HCT116 (cell line): ENCODE measurements at regions not wholly inside any gene's neighbourhood (a gene's known extent, or its start where the extent isn't known, plus 50 kb on each side); places are given as distances from the start of the nearest gene placed in this dataset.

Experiments used
- ATAC-seq: fragments of 200-7000 bp; cut with Tn5 transposase; 2 replicates; pipeline ENCODE4 v1.9.1; 2020; ENCODE audit warnings: mild to moderate bottlenecking, moderate library complexity
- BruUV-seq: library from RNA; stranded (reverse); fragments of 400-500 nt; replicated peaks from 2 replicates; lab custom pipeline; 2021; lab: Mats Ljungman, UMichigan
- CTCF ChIA-PET: fragments of 300-600 bp; sonication (Branson Sonifier 250); formaldehyde crosslinking; loops from one replicate; lab custom pipeline; 2021; ENCODE audit warnings: antibody characterized with exemption; lab: Charles Lee
- POLR2A ChIA-PET: fragments of 300-600, 350-600 bp; sonication (Branson Sonifier 250); formaldehyde crosslinking; loops from one replicate; lab custom pipeline; 2021; ENCODE audit warnings: antibody characterized with exemption; lab: Charles Lee
- RAD21 ChIA-PET, 2 experiments: fragments of 300-600 bp; sonication (Branson Sonifier 250); formaldehyde crosslinking; loops; one replicate each; lab custom pipeline; 2023; ENCODE audit warnings: low total read pairs in 2 of 2; ENCODE audit not compliant: uncharacterized antibody in 2 of 2, unreplicated experiment in 2 of 2, low non-redundant PET in 1 of 2; lab: Charles Lee
- DNase-seq: peaks from one replicate; pipeline ENCODE4 v3.0.0-alpha.2; 2010; ENCODE audit warnings: low read depth, low spot score
- H2AFZ ChIP-seq: fragments of 200-600 bp; shearing (Covaris generic), sonication (generic); 2 replicates; pipeline ENCODE4 v1.6.1; 2017; ENCODE audit warnings: low read depth, mixed run types, mixed read lengths, antibody characterized with exemption, low read length; ENCODE audit not compliant: poor library complexity, severe bottlenecking
- H3K27ac ChIP-seq: 2 replicates; pipeline ENCODE4 v1.5.1; 2012; ENCODE audit warnings: low read depth, low read length
- H3K27me3 ChIP-seq: fragments of 200-600 bp; sonication (generic); 2 replicates; pipeline ENCODE4 v1.6.1; 2016; ENCODE audit warnings: mixed run types, low read length, mixed read lengths; ENCODE audit not compliant: insufficient read depth
- H3K36me3 ChIP-seq, 2 experiments: fragments of 200-500 bp in 1 of 2; fragments of 200-600 bp in 1 of 2; sonication (Bioruptor generic) in 1 of 2; sonication (generic) in 1 of 2; 2 replicates each; pipeline versions ENCODE4 v1.5.1 to v1.6.1; 2014 to 2016; ENCODE audit warnings: low read length in 2 of 2, inconsistent platforms in 1 of 2, mixed read lengths in 1 of 2, mixed run types in 1 of 2; ENCODE audit not compliant: insufficient read depth in 2 of 2, control insufficient read depth in 1 of 2
- H3K4me1 ChIP-seq, 2 experiments: fragments of 200-600 bp in 1 of 2; sonication (generic) in 1 of 2; 2 replicates each; pipeline versions ENCODE4 v1.5.1 to v1.6.1; 2012 to 2017; ENCODE audit warnings: low read length in 2 of 2, inconsistent platforms in 1 of 2, mild to moderate bottlenecking in 1 of 2, mixed read lengths in 1 of 2, mixed run types in 1 of 2, moderate library complexity in 1 of 2; ENCODE audit not compliant: insufficient read depth in 2 of 2, control insufficient read depth in 1 of 2
- H3K4me2 ChIP-seq: fragments of 200-600 bp; sonication (generic); 2 replicates; pipeline ENCODE4 v1.6.1; 2017; ENCODE audit warnings: mixed run types, low read length, mixed read lengths
- H3K4me3 ChIP-seq, 2 experiments: fragments of 200-600 bp in 1 of 2; sonication (generic) in 1 of 2; replicated peaks in 1 of 2; 2 replicates each; pipeline ENCODE4 v1.5.1; 2011 to 2016; ENCODE audit warnings: low read length in 2 of 2, control low read depth in 1 of 2, low read depth in 1 of 2, mild to moderate bottlenecking in 1 of 2, mixed read lengths in 1 of 2, mixed run types in 1 of 2
- H3K79me2 ChIP-seq: fragments of 200-600 bp; sonication (generic); 2 replicates; pipeline ENCODE4 v1.6.1; 2017; ENCODE audit warnings: mild to moderate bottlenecking, mixed run types, low read length, moderate library complexity, mixed read lengths; ENCODE audit not compliant: insufficient read depth
- H3K9ac ChIP-seq: fragments of 200-600 bp; sonication (generic); 2 replicates; pipeline ENCODE4 v1.6.1; 2016; ENCODE audit warnings: low read length, mixed read lengths
- H3K9me2 ChIP-seq: fragments of 200-600 bp; sonication (generic), shearing (Covaris generic); 2 replicates; pipeline ENCODE4 v1.6.1; 2017; ENCODE audit warnings: mixed run types, mild to moderate bottlenecking, moderate library complexity; ENCODE audit not compliant: insufficient read depth
- H3K9me3 ChIP-seq, 2 experiments: fragments of 200-500 bp in 1 of 2; fragments of 200-600 bp in 1 of 2; sonication (Bioruptor generic) in 1 of 2; sonication (generic) in 1 of 2; 2 replicates each; pipeline ENCODE4 v1.6.1; 2014 to 2017; ENCODE audit warnings: low read length in 2 of 2, mixed read lengths in 2 of 2, inconsistent platforms in 1 of 2, low read depth in 1 of 2, mild to moderate bottlenecking in 1 of 2, mixed run types in 1 of 2, moderate library complexity in 1 of 2; ENCODE audit not compliant: control insufficient read depth in 1 of 2, insufficient read depth in 1 of 2
- H4K20me1 ChIP-seq: fragments of 200-600 bp; sonication (generic), shearing (Covaris generic); 2 replicates; pipeline ENCODE4 v1.6.1; 2017; ENCODE audit warnings: mixed run types, mild to moderate bottlenecking, moderate library complexity; ENCODE audit not compliant: insufficient read depth
- CBX3 ChIP-seq: IDR thresholded peaks from 2 replicates; pipeline ENCODE4 v1.6.1; 2012; ENCODE audit warnings: low read depth
- CEBPB ChIP-seq: IDR thresholded peaks from 2 replicates; pipeline ENCODE4 v1.6.1; 2012; ENCODE audit warnings: low read depth
- FOSL1 ChIP-seq: IDR thresholded peaks from 2 replicates; pipeline ENCODE4 v1.6.1; 2012; ENCODE audit warnings: low read depth
- POLR2A ChIP-seq: IDR thresholded peaks from 2 replicates; pipeline ENCODE4 v1.7.0; 2011; ENCODE audit warnings: borderline replicate concordance; ENCODE audit not compliant: insufficient read depth, insufficient read length; ENCODE audit errors: extremely low read depth
- POLR2AphosphoS5 ChIP-seq: IDR thresholded peaks from 2 replicates; pipeline ENCODE4 v1.6.1; 2011; ENCODE audit warnings: mild to moderate bottlenecking, low read depth, low read length, moderate library complexity
- SIN3A ChIP-seq: IDR thresholded peaks from 2 replicates; pipeline ENCODE4 v1.6.1; 2012; ENCODE audit warnings: low read depth
- SP1 ChIP-seq: IDR thresholded peaks from 2 replicates; pipeline ENCODE4 v1.6.1; 2012; ENCODE audit warnings: low read depth
- SRF ChIP-seq: IDR thresholded peaks from 2 replicates; pipeline ENCODE4 v1.6.1; 2012; ENCODE audit warnings: low read depth
- TCF7L2 ChIP-seq: IDR thresholded peaks from 2 replicates; pipeline ENCODE4 v1.7.0; 2011; ENCODE audit warnings: borderline replicate concordance, inconsistent platforms; ENCODE audit not compliant: insufficient read depth, insufficient read length; ENCODE audit errors: extremely low read depth
- YY1 ChIP-seq: IDR thresholded peaks from 2 replicates; pipeline ENCODE4 v1.6.1; 2011; ENCODE audit warnings: low read length, low read depth, moderate library complexity, mild to moderate bottlenecking; ENCODE audit not compliant: insufficient replicate concordance; ENCODE audit errors: extremely low read depth
- ZFX ChIP-seq: fragments of 450-650 bp; IDR thresholded peaks from 2 replicates; pipeline ENCODE4 v1.6.1; 2017
- ZNF274 ChIP-seq: fragments of 200-500 bp; sonication (Bioruptor generic); IDR thresholded peaks from 2 replicates; pipeline ENCODE4 v1.6.1; 2014; ENCODE audit warnings: mild to moderate bottlenecking, low read depth, low read length, inconsistent platforms
- intact Hi-C: fragments of 100-400 bp; cut with micrococcal nuclease; formaldehyde crosslinking; loops from 2 replicates; pipeline ENCODE4 v1.10.0; 2022
- TF ChIP-seq, protein P1 (sequence below), 3 experiments: fragments of 200-600 bp in 1 of 3; sonication (generic) in 1 of 3; IDR thresholded peaks in 2 of 3; conservative IDR thresholded peaks in 1 of 3; 2 replicates each; pipeline ENCODE4 v1.5.1; 2012 to 2017; ENCODE audit warnings: low read depth in 2 of 3, low read length in 2 of 3, antibody characterized with exemption in 1 of 3, borderline replicate concordance in 1 of 3, control low read depth in 1 of 3, mild to moderate bottlenecking in 1 of 3, mixed read lengths in 1 of 3, mixed run types in 1 of 3, moderate library complexity in 1 of 3; ENCODE audit not compliant: insufficient read depth in 1 of 3
- TF ChIP-seq, protein P2 (sequence below): IDR thresholded peaks from 2 replicates; pipeline ENCODE4 v1.6.1; 2011; ENCODE audit warnings: mild to moderate bottlenecking, low read length, moderate library complexity; ENCODE audit not compliant: insufficient replicate concordance; ENCODE audit errors: extremely low read depth
- TF ChIP-seq, protein P3 (sequence below): IDR thresholded peaks from 2 replicates; pipeline ENCODE4 v1.6.1; 2012

DNA sequence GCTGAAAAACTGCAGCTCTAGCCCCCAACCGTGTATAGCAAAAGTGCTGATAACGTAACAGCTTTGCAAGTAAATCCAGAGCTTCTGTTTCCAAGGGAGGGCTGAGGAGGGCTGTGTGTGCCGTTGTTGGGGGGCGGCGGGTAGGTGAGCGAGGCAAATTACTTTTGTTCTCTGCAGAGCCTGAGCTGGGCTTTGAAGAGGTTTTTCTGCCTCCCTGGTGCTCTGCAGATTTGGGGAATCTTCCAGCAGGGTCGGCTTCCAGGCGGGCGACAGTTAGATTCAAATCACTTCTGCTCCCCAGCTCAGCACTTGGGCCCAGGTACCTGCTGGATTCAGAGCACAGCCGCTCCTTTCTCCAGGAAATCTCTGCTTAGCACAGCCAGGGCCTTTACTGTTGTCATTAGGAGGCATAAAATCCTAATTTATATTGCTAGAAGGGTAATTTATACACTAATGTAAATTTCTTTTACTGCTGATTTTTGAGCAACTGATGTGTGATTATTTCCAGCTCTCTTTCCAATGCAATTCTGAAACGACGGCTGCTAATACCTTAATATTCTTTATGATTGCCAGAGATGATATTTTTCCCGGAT lies 442.4 kb downstream of the TYW1 start:
- DNase-seq (no peak), ATAC-seq (no peak)
- Histone ChIP-seq H3K27ac (no peak overlapping the region), H3K9me2 (no peaks in the 10 kb centered on the region), H4K20me1 (no peaks in the 10 kb centered on the region), H3K9me3 (no peaks in the 10 kb centered on the region), H3K4me2 (no peak overlapping the region), H3K27me3 (no peaks in the 10 kb centered on the region), H3K4me1 (no peaks in the 10 kb centered on the region), H3K4me3 (no peak overlapping the region), H3K9ac (no peak overlapping the region), H3K36me3 (no peaks in the 10 kb centered on the region), H2AFZ (no peak overlapping the region), H3K79me2 (no peaks in the 10 kb centered on the region)
- TF ChIP-seq, protein P1, sequence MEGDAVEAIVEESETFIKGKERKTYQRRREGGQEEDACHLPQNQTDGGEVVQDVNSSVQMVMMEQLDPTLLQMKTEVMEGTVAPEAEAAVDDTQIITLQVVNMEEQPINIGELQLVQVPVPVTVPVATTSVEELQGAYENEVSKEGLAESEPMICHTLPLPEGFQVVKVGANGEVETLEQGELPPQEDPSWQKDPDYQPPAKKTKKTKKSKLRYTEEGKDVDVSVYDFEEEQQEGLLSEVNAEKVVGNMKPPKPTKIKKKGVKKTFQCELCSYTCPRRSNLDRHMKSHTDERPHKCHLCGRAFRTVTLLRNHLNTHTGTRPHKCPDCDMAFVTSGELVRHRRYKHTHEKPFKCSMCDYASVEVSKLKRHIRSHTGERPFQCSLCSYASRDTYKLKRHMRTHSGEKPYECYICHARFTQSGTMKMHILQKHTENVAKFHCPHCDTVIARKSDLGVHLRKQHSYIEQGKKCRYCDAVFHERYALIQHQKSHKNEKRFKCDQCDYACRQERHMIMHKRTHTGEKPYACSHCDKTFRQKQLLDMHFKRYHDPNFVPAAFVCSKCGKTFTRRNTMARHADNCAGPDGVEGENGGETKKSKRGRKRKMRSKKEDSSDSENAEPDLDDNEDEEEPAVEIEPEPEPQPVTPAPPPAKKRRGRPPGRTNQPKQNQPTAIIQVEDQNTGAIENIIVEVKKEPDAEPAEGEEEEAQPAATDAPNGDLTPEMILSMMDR (IDR thresholded peaks at IDR 0.05 in 2 of 3, conservative IDR thresholded peaks at IDR 0.05 in 1 of 3; ENCODE audit: borderline replicate concordance in 1 of 3, insufficient read depth in 1 of 3, low read depth in 2 of 3, low read length in 2 of 3), result no peak
- TF ChIP-seq POLR2A (no peak), SIN3A (no peak), ZFX (no peak), CBX3 (no peak), CEBPB (no peak), TCF7L2 (no peak), POLR2AphosphoS5 (no peak), SRF (no peak), YY1 (no peak), SP1 (no peak), FOSL1 (no peak), ZNF274 (no peak)
- TF ChIP-seq, protein P2, sequence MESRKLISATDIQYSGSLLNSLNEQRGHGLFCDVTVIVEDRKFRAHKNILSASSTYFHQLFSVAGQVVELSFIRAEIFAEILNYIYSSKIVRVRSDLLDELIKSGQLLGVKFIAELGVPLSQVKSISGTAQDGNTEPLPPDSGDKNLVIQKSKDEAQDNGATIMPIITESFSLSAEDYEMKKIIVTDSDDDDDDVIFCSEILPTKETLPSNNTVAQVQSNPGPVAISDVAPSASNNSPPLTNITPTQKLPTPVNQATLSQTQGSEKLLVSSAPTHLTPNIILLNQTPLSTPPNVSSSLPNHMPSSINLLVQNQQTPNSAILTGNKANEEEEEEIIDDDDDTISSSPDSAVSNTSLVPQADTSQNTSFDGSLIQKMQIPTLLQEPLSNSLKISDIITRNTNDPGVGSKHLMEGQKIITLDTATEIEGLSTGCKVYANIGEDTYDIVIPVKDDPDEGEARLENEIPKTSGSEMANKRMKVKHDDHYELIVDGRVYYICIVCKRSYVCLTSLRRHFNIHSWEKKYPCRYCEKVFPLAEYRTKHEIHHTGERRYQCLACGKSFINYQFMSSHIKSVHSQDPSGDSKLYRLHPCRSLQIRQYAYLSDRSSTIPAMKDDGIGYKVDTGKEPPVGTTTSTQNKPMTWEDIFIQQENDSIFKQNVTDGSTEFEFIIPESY, result no peak
- TF ChIP-seq, protein P3, sequence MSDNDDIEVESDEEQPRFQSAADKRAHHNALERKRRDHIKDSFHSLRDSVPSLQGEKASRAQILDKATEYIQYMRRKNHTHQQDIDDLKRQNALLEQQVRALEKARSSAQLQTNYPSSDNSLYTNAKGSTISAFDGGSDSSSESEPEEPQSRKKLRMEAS, result no peak
- no TSS peak for BruUV-seq
- CTCF ChIA-PET, result no interaction called here
- POLR2A ChIA-PET, result no interaction called here
- intact Hi-C loops, result no loop called here
- RAD21 ChIA-PET, result no interaction called here
